Panc1 (cell line): ENCODE measurements at regions not wholly inside any gene's neighbourhood (a gene's known extent, or its start where the extent isn't known, plus 50 kb on each side); places are given as distances from the start of the nearest gene placed in this dataset.

Experiments used
- ATAC-seq: fragments of 200-7000 bp; cut with Tn5 transposase; 2 replicates; pipeline ENCODE4 v1.9.1; 2020; ENCODE audit warnings: mild to moderate bottlenecking, moderate library complexity
- BruUV-seq: library from RNA; stranded (reverse); fragments of 400-500 nt; replicated peaks from 2 replicates; lab custom pipeline; 2021; lab: Mats Ljungman, UMichigan
- CTCF ChIA-PET: fragments of 300-600 bp; sonication (Branson Sonifier 250); formaldehyde crosslinking; loops from one replicate; lab custom pipeline; 2022; ENCODE audit warnings: antibody characterized with exemption; lab: Charles Lee
- POLR2A ChIA-PET: fragments of 300-600 bp; sonication (Branson Sonifier 250); formaldehyde crosslinking; loops from one replicate; lab custom pipeline; 2022; ENCODE audit warnings: antibody characterized with exemption; lab: Charles Lee
- DNase-seq: peaks from one replicate; pipeline ENCODE4 v3.0.0-alpha.2; 2010; ENCODE audit warnings: low read depth, low spot score
- H3K27ac ChIP-seq: 2 replicates; pipeline ENCODE4 v1.5.1; 2011; ENCODE audit warnings: mild to moderate bottlenecking, low read length, inconsistent platforms
- H3K27me3 ChIP-seq: fragments of 200-500 bp; sonication (Bioruptor generic); 2 replicates; pipeline ENCODE4 v1.6.0; 2014; ENCODE audit warnings: low read length, inconsistent platforms; ENCODE audit not compliant: control insufficient read depth, insufficient read depth
- H3K36me3 ChIP-seq: fragments of 200-500 bp; sonication (Bioruptor generic); 2 replicates; pipeline ENCODE4 v1.5.1; 2014; ENCODE audit warnings: inconsistent platforms, mild to moderate bottlenecking, low read length, moderate library complexity; ENCODE audit not compliant: control insufficient read depth, insufficient read depth
- H3K4me1 ChIP-seq: 2 replicates; pipeline ENCODE4 v1.5.1; 2011; ENCODE audit warnings: inconsistent platforms, mild to moderate bottlenecking, low read length, moderate library complexity; ENCODE audit not compliant: control insufficient read depth, insufficient read depth
- H3K4me3 ChIP-seq, 2 experiments: 2 replicates each; pipeline ENCODE4 v1.5.1; 2011 to 2012; ENCODE audit warnings: low read depth in 2 of 2, low read length in 2 of 2, mild to moderate bottlenecking in 2 of 2, inconsistent platforms in 1 of 2, moderate library complexity in 1 of 2
- H3K9me3 ChIP-seq: fragments of 200-500 bp; sonication (Bioruptor generic); 2 replicates; pipeline ENCODE4 v1.5.1; 2014; ENCODE audit warnings: low read depth, mild to moderate bottlenecking, inconsistent platforms, low read length, moderate library complexity; ENCODE audit not compliant: control insufficient read depth, insufficient read depth
- POLR2AphosphoS5 ChIP-seq: IDR thresholded peaks from 2 replicates; pipeline ENCODE4 v1.6.1; 2012; ENCODE audit warnings: mild to moderate bottlenecking, low read depth, low read length, moderate library complexity
- SIN3A ChIP-seq: IDR thresholded peaks from 2 replicates; pipeline ENCODE4 v1.6.1; 2012; ENCODE audit warnings: low read depth, mild to moderate bottlenecking, low read length, moderate library complexity, borderline replicate concordance; ENCODE audit not compliant: insufficient read depth
- TCF7L2 ChIP-seq: IDR thresholded peaks from 2 replicates; pipeline ENCODE4 v1.6.1; 2011; ENCODE audit warnings: mild to moderate bottlenecking, low read depth, low read length, inconsistent platforms
- in situ Hi-C: cut with HindIII; loops from 2 replicates; pipeline ENCODE4 v1.10.0; 2016; ENCODE audit warnings: low sequenced_read_pairs, low pct_unique_long_range_greater_than_20kb
- intact Hi-C: fragments of 100-400 bp; cut with micrococcal nuclease; formaldehyde crosslinking; loops from one replicate; pipeline ENCODE4 v1.10.0; 2022; ENCODE audit not compliant: unreplicated experiment
- TF ChIP-seq, protein P1 (sequence below), 2 experiments: IDR thresholded peaks; 2 replicates each; pipeline ENCODE4 v1.6.1; 2011 to 2012; ENCODE audit warnings: low read depth in 2 of 2, control low read depth in 1 of 2, low read length in 1 of 2, mild to moderate bottlenecking in 1 of 2, moderate library complexity in 1 of 2; ENCODE audit not compliant: insufficient read depth in 1 of 2
- TF ChIP-seq, protein P2 (sequence below): fragments of 450-650 bp; IDR thresholded peaks from 2 replicates; pipeline ENCODE4 v1.5.1; 2017; ENCODE audit warnings: mild to moderate bottlenecking

DNA sequence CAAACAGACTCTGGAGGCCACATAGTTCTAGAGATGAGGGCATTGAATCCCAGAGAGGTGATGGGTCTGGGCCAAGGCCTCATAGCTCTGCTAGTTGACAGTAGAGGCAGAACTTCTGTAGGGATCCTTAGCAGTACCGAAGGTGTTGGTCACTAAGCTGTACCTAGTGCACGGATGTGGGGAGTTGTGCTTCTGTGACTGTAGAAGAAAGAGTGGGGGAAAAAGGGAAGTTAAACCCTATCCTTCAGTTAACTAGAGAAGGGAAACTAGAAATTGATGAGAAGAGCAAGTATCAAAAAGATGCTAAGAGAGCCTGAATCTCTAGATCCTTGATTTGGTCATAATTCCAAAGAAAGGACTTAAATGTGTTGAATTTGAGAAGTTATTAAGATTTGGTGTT, 186.7 kb downstream of the NFKBIZ start:
- no peak overlapping the region for H3K27ac ChIP-seq
- intact Hi-C loops (no loop called here), in situ Hi-C loops (no loop called here)
- ATAC-seq (no peak), DNase-seq (no peak)
- ChIA-PET CTCF (no interaction called here), POLR2A (interaction anchor here (1.0 kb wide), 1 partner anchor 90 kb away, joined by 3 read pairs; no protein-coding TSS in a partner anchor)
- TF ChIP-seq POLR2AphosphoS5, result no peak
- no peak for TF ChIP-seq SIN3A
- TF ChIP-seq, protein P1, sequence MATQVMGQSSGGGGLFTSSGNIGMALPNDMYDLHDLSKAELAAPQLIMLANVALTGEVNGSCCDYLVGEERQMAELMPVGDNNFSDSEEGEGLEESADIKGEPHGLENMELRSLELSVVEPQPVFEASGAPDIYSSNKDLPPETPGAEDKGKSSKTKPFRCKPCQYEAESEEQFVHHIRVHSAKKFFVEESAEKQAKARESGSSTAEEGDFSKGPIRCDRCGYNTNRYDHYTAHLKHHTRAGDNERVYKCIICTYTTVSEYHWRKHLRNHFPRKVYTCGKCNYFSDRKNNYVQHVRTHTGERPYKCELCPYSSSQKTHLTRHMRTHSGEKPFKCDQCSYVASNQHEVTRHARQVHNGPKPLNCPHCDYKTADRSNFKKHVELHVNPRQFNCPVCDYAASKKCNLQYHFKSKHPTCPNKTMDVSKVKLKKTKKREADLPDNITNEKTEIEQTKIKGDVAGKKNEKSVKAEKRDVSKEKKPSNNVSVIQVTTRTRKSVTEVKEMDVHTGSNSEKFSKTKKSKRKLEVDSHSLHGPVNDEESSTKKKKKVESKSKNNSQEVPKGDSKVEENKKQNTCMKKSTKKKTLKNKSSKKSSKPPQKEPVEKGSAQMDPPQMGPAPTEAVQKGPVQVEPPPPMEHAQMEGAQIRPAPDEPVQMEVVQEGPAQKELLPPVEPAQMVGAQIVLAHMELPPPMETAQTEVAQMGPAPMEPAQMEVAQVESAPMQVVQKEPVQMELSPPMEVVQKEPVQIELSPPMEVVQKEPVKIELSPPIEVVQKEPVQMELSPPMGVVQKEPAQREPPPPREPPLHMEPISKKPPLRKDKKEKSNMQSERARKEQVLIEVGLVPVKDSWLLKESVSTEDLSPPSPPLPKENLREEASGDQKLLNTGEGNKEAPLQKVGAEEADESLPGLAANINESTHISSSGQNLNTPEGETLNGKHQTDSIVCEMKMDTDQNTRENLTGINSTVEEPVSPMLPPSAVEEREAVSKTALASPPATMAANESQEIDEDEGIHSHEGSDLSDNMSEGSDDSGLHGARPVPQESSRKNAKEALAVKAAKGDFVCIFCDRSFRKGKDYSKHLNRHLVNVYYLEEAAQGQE (IDR thresholded peaks at IDR 0.05; ENCODE audit: insufficient read depth in 1 of 2, low read depth in 2 of 2, low read length in 1 of 2), result no peak
- H3K4me3 ChIP-seq, result no peak overlapping the region
- no peaks in the 10 kb centered on the region for H3K36me3 ChIP-seq
- H3K27me3 ChIP-seq, result no peaks in the 10 kb centered on the region
- H3K4me1 ChIP-seq, result no peaks in the 10 kb centered on the region
- no TSS peak for BruUV-seq
- no peaks in the 10 kb centered on the region for H3K9me3 ChIP-seq

DNA sequence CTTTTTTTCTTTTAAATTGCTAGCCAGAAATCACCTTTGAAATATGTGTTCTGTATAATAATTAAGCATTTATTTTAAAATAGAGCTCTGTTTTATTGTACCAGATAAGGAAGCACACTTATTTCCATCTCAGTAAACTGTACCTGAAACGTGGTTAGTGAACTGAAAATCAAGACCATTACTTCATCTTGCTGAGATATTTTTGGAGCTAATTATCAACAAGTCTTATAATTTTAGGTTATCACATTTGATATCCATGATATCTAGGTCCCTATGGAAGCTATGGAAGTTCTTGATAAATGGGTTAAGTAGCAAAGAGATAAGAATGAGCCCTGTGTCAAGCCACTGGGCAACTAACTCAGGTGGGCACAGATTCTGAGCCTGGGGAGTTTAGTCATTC, 187.2 kb downstream of the NFKBIZ start:
- TF ChIP-seq, protein P1 (IDR thresholded peaks at IDR 0.05; ENCODE audit: insufficient read depth in 1 of 2, low read depth in 2 of 2, low read length in 1 of 2), result no peak
- TF ChIP-seq POLR2AphosphoS5 (no peak), SIN3A (no peak), TCF7L2 (no peak)
- TF ChIP-seq, protein P2, sequence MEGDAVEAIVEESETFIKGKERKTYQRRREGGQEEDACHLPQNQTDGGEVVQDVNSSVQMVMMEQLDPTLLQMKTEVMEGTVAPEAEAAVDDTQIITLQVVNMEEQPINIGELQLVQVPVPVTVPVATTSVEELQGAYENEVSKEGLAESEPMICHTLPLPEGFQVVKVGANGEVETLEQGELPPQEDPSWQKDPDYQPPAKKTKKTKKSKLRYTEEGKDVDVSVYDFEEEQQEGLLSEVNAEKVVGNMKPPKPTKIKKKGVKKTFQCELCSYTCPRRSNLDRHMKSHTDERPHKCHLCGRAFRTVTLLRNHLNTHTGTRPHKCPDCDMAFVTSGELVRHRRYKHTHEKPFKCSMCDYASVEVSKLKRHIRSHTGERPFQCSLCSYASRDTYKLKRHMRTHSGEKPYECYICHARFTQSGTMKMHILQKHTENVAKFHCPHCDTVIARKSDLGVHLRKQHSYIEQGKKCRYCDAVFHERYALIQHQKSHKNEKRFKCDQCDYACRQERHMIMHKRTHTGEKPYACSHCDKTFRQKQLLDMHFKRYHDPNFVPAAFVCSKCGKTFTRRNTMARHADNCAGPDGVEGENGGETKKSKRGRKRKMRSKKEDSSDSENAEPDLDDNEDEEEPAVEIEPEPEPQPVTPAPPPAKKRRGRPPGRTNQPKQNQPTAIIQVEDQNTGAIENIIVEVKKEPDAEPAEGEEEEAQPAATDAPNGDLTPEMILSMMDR, result no peak
- Histone ChIP-seq H3K27me3 (no peaks in the 10 kb centered on the region), H3K4me3 (no peak overlapping the region), H3K36me3 (no peaks in the 10 kb centered on the region), H3K27ac (no peak overlapping the region), H3K4me1 (no peaks in the 10 kb centered on the region), H3K9me3 (no peaks in the 10 kb centered on the region)
- BruUV-seq, result no TSS peak
- intact Hi-C loops (no loop called here), in situ Hi-C loops (no loop called here)
- DNase-seq, result no peak
- ChIA-PET CTCF (no interaction called here), POLR2A (interaction anchor here (1.0 kb wide), 1 partner anchor 91 kb away, joined by 3 read pairs; no protein-coding TSS in a partner anchor)
- no peak for ATAC-seq
